Smooth muscle cell (in vitro differentiated cells): ENCODE measurements at regions not wholly inside any gene's neighbourhood (a gene's known extent, or its start where the extent isn't known, plus 50 kb on each side); places are given as distances from the start of the nearest gene placed in this dataset.

Source experiments
- DNase-seq: peaks from one replicate; lab custom pipeline; 2025; ENCODE audit not compliant: unreplicated experiment; lab: John Stamatoyannopoulos, UW
- H2AFZ ChIP-seq: fragments of 200-600 bp; sonication (generic); 2 replicates; pipeline ENCODE4 v1.6.0; 2016; ENCODE audit warnings: antibody characterized with exemption, low read depth, mild to moderate bottlenecking
- H3F3A ChIP-seq: fragments of 200-600 bp; sonication (generic); 2 replicates; pipeline ENCODE4 v1.6.0; 2017; ENCODE audit warnings: antibody characterized with exemption, low read depth
- H3K27ac ChIP-seq: fragments of 200-600 bp; sonication (generic); 2 replicates; pipeline ENCODE4 v1.5.1; 2016; ENCODE audit warnings: low read depth, mild to moderate bottlenecking
- H3K27me3 ChIP-seq: fragments of 200-600 bp; sonication (generic); 2 replicates; pipeline ENCODE4 v1.6.1; 2016; ENCODE audit warnings: low read depth, mild to moderate bottlenecking
- H3K36me3 ChIP-seq: fragments of 200-600 bp; sonication (generic); 2 replicates; pipeline ENCODE4 v1.5.1; 2016; ENCODE audit warnings: low read depth
- H3K4me1 ChIP-seq: fragments of 200-600 bp; sonication (generic); 2 replicates; pipeline ENCODE4 v1.5.1; 2016; ENCODE audit warnings: low read depth
- H3K4me2 ChIP-seq: fragments of 200-600 bp; sonication (generic); 2 replicates; pipeline ENCODE4 v1.6.0; 2016; ENCODE audit warnings: mild to moderate bottlenecking
- H3K4me3 ChIP-seq: fragments of 200-600 bp; sonication (generic); 2 replicates; pipeline ENCODE4 v1.5.1; 2016; ENCODE audit warnings: mild to moderate bottlenecking
- H3K79me2 ChIP-seq: fragments of 200-600 bp; sonication (generic); 2 replicates; pipeline ENCODE4 v1.6.0; 2016; ENCODE audit warnings: low read depth, mild to moderate bottlenecking
- H3K9ac ChIP-seq: fragments of 200-600 bp; sonication (generic); 2 replicates; pipeline ENCODE4 v1.6.0; 2016; ENCODE audit warnings: low read depth
- H3K9me3 ChIP-seq: fragments of 200-600 bp; sonication (generic); replicated peaks from 2 replicates; pipeline ENCODE4 v1.5.1; 2016; ENCODE audit warnings: low read depth
- H4K20me1 ChIP-seq: fragments of 200-600 bp; sonication (generic); 2 replicates; pipeline ENCODE4 v1.6.0; 2016; ENCODE audit warnings: low read depth
- WGBS: methylation state at CpG from one replicate; pipeline ENCODE4 v1.1.7; 2016; ENCODE audit warnings: low lambda C conversion rate; 5-methylcytosine and 5-hydroxymethylcytosine counted together
- TF ChIP-seq, protein P1 (sequence below): fragments of 200-600 bp; sonication (generic); IDR thresholded peaks from 2 replicates; pipeline ENCODE4 v1.5.1; 2017; ENCODE audit warnings: borderline replicate concordance, mild to moderate bottlenecking, antibody characterized with exemption; ENCODE audit not compliant: insufficient read depth, poor library complexity, severe bottlenecking

- 92% methylated on average over 3 of the region's 3 CpGs for WGBS
- TF ChIP-seq, protein P1, sequence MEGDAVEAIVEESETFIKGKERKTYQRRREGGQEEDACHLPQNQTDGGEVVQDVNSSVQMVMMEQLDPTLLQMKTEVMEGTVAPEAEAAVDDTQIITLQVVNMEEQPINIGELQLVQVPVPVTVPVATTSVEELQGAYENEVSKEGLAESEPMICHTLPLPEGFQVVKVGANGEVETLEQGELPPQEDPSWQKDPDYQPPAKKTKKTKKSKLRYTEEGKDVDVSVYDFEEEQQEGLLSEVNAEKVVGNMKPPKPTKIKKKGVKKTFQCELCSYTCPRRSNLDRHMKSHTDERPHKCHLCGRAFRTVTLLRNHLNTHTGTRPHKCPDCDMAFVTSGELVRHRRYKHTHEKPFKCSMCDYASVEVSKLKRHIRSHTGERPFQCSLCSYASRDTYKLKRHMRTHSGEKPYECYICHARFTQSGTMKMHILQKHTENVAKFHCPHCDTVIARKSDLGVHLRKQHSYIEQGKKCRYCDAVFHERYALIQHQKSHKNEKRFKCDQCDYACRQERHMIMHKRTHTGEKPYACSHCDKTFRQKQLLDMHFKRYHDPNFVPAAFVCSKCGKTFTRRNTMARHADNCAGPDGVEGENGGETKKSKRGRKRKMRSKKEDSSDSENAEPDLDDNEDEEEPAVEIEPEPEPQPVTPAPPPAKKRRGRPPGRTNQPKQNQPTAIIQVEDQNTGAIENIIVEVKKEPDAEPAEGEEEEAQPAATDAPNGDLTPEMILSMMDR = no peak
Observed at GRCh38 chr2:81290846-81291245, 986.3 kb upstream of the LRRTM1 start.

GRCh38 chr2:81283081-81283480 is 978.5 kb upstream of the LRRTM1 start:
- H3K27ac ChIP-seq = no peak overlapping the region
- WGBS = 80% methylated on average over 2 of the region's 2 CpGs
- no peak for DNase-seq
- TF ChIP-seq, protein P1 = no peak
- no peak overlapping the region for H3K9ac ChIP-seq
- H3K27me3 ChIP-seq = no peaks in the 10 kb centered on the region
- no peak overlapping the region for H3K4me3 ChIP-seq
- H3K79me2 ChIP-seq = no peaks in the 10 kb centered on the region
- H2AFZ ChIP-seq = no peak overlapping the region
- H3K36me3 ChIP-seq = no peaks in the 10 kb centered on the region
- no peaks in the 10 kb centered on the region for H3F3A ChIP-seq
- no peaks in the 10 kb centered on the region for H4K20me1 ChIP-seq
- no peaks in the 10 kb centered on the region for H3K4me1 ChIP-seq
- H3K4me2 ChIP-seq = no peak overlapping the region
- no peaks in the 10 kb centered on the region for H3K9me3 ChIP-seq

More at GRCh38 chr2:81290846-81291245, 986.3 kb upstream of the LRRTM1 start:
- no peak overlapping the region for H3K9ac ChIP-seq
- H3K27ac ChIP-seq = no peak overlapping the region
- H3K4me1 ChIP-seq = no peaks in the 10 kb centered on the region
- H3K9me3 ChIP-seq = peaks cover 4% of the 10 kb centered on the region
- H3K79me2 ChIP-seq = no peaks in the 10 kb centered on the region
- no peak for DNase-seq
- H3K4me3 ChIP-seq = no peak overlapping the region
- H3K36me3 ChIP-seq = peaks cover 6% of the 10 kb centered on the region
- H4K20me1 ChIP-seq = no peaks in the 10 kb centered on the region
- H2AFZ ChIP-seq = no peak overlapping the region
- H3F3A ChIP-seq = no peaks in the 10 kb centered on the region
- H3K4me2 ChIP-seq = no peak overlapping the region
- no peaks in the 10 kb centered on the region for H3K27me3 ChIP-seq

DNA sequence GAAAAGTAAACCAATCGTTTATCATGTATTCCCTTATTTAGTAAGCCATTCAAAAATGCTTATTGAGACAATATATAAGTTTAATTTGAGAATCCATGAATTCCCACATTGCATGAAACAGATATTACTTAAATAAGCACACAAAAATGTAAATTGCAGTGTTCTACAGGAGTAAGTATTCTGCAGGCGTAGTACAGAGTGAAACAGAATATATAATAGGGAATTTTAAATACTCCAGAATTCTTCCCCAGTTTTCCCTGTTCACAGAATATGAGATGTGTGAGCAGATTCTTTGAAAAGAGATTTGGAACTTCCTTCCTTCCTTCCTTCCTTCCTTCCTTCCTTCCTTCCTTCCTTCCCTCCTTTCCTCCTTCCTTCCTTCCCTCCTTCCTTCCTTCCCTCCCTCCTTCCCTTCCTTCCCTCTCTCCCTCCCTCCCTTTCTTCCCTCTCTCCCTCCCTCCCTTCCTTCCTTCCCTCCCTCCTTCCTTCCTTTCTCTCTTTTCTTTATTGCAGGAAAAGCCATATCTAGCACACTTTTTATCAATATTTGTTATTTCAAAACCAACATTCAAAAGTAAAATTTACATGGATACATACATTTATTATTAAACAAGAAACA is 977.7 kb upstream of the LRRTM1 start:
- no peaks in the 10 kb centered on the region for H3K4me1 ChIP-seq
- H3K9me3 ChIP-seq = no peaks in the 10 kb centered on the region
- no peaks in the 10 kb centered on the region for H3K27me3 ChIP-seq
- H3K36me3 ChIP-seq = no peaks in the 10 kb centered on the region
- no peaks in the 10 kb centered on the region for H4K20me1 ChIP-seq
- H2AFZ ChIP-seq = no peak overlapping the region
- H3K9ac ChIP-seq = no peak overlapping the region
- no peak overlapping the region for H3K4me3 ChIP-seq
- DNase-seq = no peak
- H3K4me2 ChIP-seq = no peak overlapping the region
- no peak overlapping the region for H3K27ac ChIP-seq
- no peaks in the 10 kb centered on the region for H3K79me2 ChIP-seq
- TF ChIP-seq, protein P1 = no peak
- 94% methylated on average over 2 of the region's 2 CpGs for WGBS
- H3F3A ChIP-seq = no peaks in the 10 kb centered on the region

DNA sequence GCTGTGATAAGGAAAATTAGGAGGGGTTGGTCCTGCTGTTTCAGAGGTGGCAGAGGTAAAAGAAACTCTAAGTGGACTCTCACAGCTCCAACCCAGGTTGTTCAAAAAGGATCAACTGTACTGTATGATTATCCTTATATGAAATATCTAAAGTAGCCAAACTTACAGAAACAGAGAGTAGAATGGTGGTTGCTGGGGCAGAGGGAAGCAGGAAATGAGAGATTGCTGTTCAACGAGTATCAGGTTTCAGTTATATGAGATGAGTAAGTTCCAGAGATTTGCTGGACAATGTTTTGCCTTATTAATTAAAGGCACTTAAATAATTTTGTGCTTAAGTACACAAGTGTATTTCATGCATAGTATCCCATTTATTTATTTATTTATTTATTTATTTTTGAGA is 972.0 kb upstream of the LRRTM1 start:
- Histone ChIP-seq H3K79me2 (no peaks in the 10 kb centered on the region), H3K4me1 (no peaks in the 10 kb centered on the region), H3K4me2 (no peak overlapping the region), H3K9ac (no peak overlapping the region), H3K9me3 (no peaks in the 10 kb centered on the region), H3K27me3 (no peaks in the 10 kb centered on the region), H3K36me3 (no peaks in the 10 kb centered on the region), H2AFZ (no peak overlapping the region), H4K20me1 (no peaks in the 10 kb centered on the region), H3K27ac (no peak overlapping the region), H3F3A (no peaks in the 10 kb centered on the region), H3K4me3 (no peak overlapping the region)
- no peak for DNase-seq
- 89% methylated on average over 1 of the region's 1 CpG for WGBS
- TF ChIP-seq, protein P1 = no peak
